DMS79 (cell line): ENCODE measurements at regions not wholly inside any gene's neighbourhood (a gene's known extent, or its start where the extent isn't known, plus 50 kb on each side); places are given as distances from the start of the nearest gene placed in this dataset.

Source experiments
- DNase-seq: peaks from one replicate; lab custom pipeline; 2025; lab: John Stamatoyannopoulos, UW

- DNase-seq = no peak
Observed at GRCh38 chr2:550860-551567, 126.2 kb downstream of the TMEM18 start.

GRCh38 chr2:545711-546650, 131.2 kb downstream of the TMEM18 start:
- no peak for DNase-seq

GRCh38 chr2:545228-545627, 132.0 kb downstream of the TMEM18 start:
- no peak for DNase-seq

- no peak for DNase-seq
Observed at GRCh38 chr2:538646-539045, 138.6 kb downstream of the TMEM18 start.

GRCh38 chr2:535222-535621, 142.0 kb downstream of the TMEM18 start:
- DNase-seq = no peak

- DNase-seq = no peak
Observed at GRCh38 chr2:529852-530251, 147.4 kb downstream of the TMEM18 start.

GRCh38 chr2:529424-529823, 147.8 kb downstream of the TMEM18 start:
- no peak for DNase-seq

- no peak for DNase-seq
Observed at GRCh38 chr2:527581-527980, 149.6 kb downstream of the TMEM18 start.

- DNase-seq = no peak
Observed at GRCh38 chr2:526918-527317, 150.3 kb downstream of the TMEM18 start.

- no peak for DNase-seq
Observed at GRCh38 chr2:525611-526010, 151.6 kb downstream of the TMEM18 start.

GRCh38 chr2:525021-525420, 152.2 kb downstream of the TMEM18 start:
- no peak for DNase-seq

- DNase-seq = no peak
Observed at GRCh38 chr2:524442-524841, 152.8 kb downstream of the TMEM18 start.

GRCh38 chr2:523698-524270, 153.4 kb downstream of the TMEM18 start:
- DNase-seq = no peak

- no peak for DNase-seq
Observed at GRCh38 chr2:522776-523175, 154.4 kb downstream of the TMEM18 start.

GRCh38 chr2:521853-522530, 155.2 kb downstream of the TMEM18 start:
- no peak for DNase-seq

GRCh38 chr2:520663-521340, 156.4 kb downstream of the TMEM18 start:
- no peak for DNase-seq

GRCh38 chr2:516944-517343, 160.3 kb downstream of the TMEM18 start:
- DNase-seq = no peak

GRCh38 chr2:516131-516530, 161.1 kb downstream of the TMEM18 start:
- DNase-seq = no peak

- no peak for DNase-seq
Observed at GRCh38 chr2:515441-516127, 161.6 kb downstream of the TMEM18 start.

GRCh38 chr2:513981-514706, 163.1 kb downstream of the TMEM18 start:
- no peak for DNase-seq
